ENCODE measurements at regions not wholly inside any gene's neighbourhood (a gene's known extent, or its start where the extent isn't known, plus 50 kb on each side); places are given as distances from the start of the nearest gene placed in this dataset.
"Not testable (repeated sequence)": the region's sequence is repeated elsewhere in the genome, so short reads cannot be mapped to it uniquely, and the experiment has no call there.

GRCh38 chr22:48919187-48919590 is 908.5 kb downstream of the BRD1 start:
- CTCF ChIA-PET = no interaction called here
- TF ChIP-seq CTCF (IDR thresholded peaks at IDR 0.05; ENCODE audit: insufficient read depth, low read depth, low read length) = no peak
- Histone ChIP-seq H3K27me3 (ENCODE audit: control insufficient read depth, insufficient read depth, low read length) (no peaks in the 10 kb centered on the region), H3K36me3 (ENCODE audit: control insufficient read depth, insufficient read depth, low read length) (no peaks in the 10 kb centered on the region), H3K4me3 (ENCODE audit: low read depth, low read length) (no peak overlapping the region)
- no peak for DNase-seq (ENCODE audit: low read depth)
- POLR2A ChIA-PET = no interaction called here

- POLR2A ChIA-PET = no interaction called here
- H3K27me3 ChIP-seq (ENCODE audit: control insufficient read depth, insufficient read depth, low read length) = no peaks in the 10 kb centered on the region
- no peak overlapping the region for H3K4me3 ChIP-seq (ENCODE audit: low read depth, low read length)
- CTCF ChIA-PET = no interaction called here
- DNase-seq (ENCODE audit: low read depth) = no peak
- no peaks in the 10 kb centered on the region for H3K36me3 ChIP-seq (ENCODE audit: control insufficient read depth, insufficient read depth, low read length)
- TF ChIP-seq CTCF (IDR thresholded peaks at IDR 0.05; ENCODE audit: insufficient read depth, low read depth, low read length) = no peak
These were observed 909.0 kb downstream of the BRD1 start for GRCh38 chr22:48918585-48919186.

GRCh38 chr22:48912356-48913066 is 915.2 kb downstream of the BRD1 start:
- H3K4me3 ChIP-seq (ENCODE audit: low read depth, low read length); H3K27me3 ChIP-seq (ENCODE audit: control insufficient read depth, insufficient read depth, low read length); POLR2A ChIA-PET; CTCF ChIA-PET; DNase-seq (ENCODE audit: low read depth); H3K36me3 ChIP-seq (ENCODE audit: control insufficient read depth, insufficient read depth, low read length): not testable (repeated sequence)

- H3K27me3 ChIP-seq (ENCODE audit: control insufficient read depth, insufficient read depth, low read length); H3K4me3 ChIP-seq (ENCODE audit: low read depth, low read length); CTCF ChIA-PET; POLR2A ChIA-PET; H3K36me3 ChIP-seq (ENCODE audit: control insufficient read depth, insufficient read depth, low read length); DNase-seq (ENCODE audit: low read depth): not testable (repeated sequence)
These were observed 916.0 kb downstream of the BRD1 start for GRCh38 chr22:48911647-48912046.

GRCh38 chr22:48911067-48911466 is 916.6 kb downstream of the BRD1 start:
- DNase-seq (ENCODE audit: low read depth); H3K27me3 ChIP-seq (ENCODE audit: control insufficient read depth, insufficient read depth, low read length); CTCF ChIA-PET; H3K4me3 ChIP-seq (ENCODE audit: low read depth, low read length); H3K36me3 ChIP-seq (ENCODE audit: control insufficient read depth, insufficient read depth, low read length); POLR2A ChIA-PET: not testable (repeated sequence)

GRCh38 chr22:48908547-48908946 is 919.1 kb downstream of the BRD1 start:
- no peaks in the 10 kb centered on the region for H3K27me3 ChIP-seq (ENCODE audit: control insufficient read depth, insufficient read depth, low read length)
- no peak for TF ChIP-seq CTCF (IDR thresholded peaks at IDR 0.05; ENCODE audit: insufficient read depth, low read depth, low read length)
- ChIA-PET POLR2A (no interaction called here), CTCF (no interaction called here)
- DNase-seq (ENCODE audit: low read depth) = no peak
- no peaks in the 10 kb centered on the region for H3K36me3 ChIP-seq (ENCODE audit: control insufficient read depth, insufficient read depth, low read length)
- H3K4me3 ChIP-seq (ENCODE audit: low read depth, low read length) = no peak overlapping the region

GRCh38 chr22:48907591-48907990 is 920.1 kb downstream of the BRD1 start:
- DNase-seq (ENCODE audit: low read depth) = no peak
- no peaks in the 10 kb centered on the region for H3K36me3 ChIP-seq (ENCODE audit: control insufficient read depth, insufficient read depth, low read length)
- ChIA-PET POLR2A (no interaction called here), CTCF (no interaction called here)
- no peak for TF ChIP-seq CTCF (IDR thresholded peaks at IDR 0.05; ENCODE audit: insufficient read depth, low read depth, low read length)
- H3K4me3 ChIP-seq (ENCODE audit: low read depth, low read length) = no peak overlapping the region
- H3K27me3 ChIP-seq (ENCODE audit: control insufficient read depth, insufficient read depth, low read length) = no peaks in the 10 kb centered on the region

Measured in BJ (cell line).